HS-5 (cell line): ENCODE measurements at regions not wholly inside any gene's neighbourhood (a gene's known extent, or its start where the extent isn't known, plus 50 kb on each side); places are given as distances from the start of the nearest gene placed in this dataset.

Experiments
- DNase-seq: peaks from one replicate; pipeline ENCODE4 v3.0.0-alpha.2; 2012; ENCODE audit warnings: low read depth

- no peak for DNase-seq
Observed at GRCh38 chr2:128726236-128726635, 407.6 kb upstream of the HS6ST1 start.

DNA sequence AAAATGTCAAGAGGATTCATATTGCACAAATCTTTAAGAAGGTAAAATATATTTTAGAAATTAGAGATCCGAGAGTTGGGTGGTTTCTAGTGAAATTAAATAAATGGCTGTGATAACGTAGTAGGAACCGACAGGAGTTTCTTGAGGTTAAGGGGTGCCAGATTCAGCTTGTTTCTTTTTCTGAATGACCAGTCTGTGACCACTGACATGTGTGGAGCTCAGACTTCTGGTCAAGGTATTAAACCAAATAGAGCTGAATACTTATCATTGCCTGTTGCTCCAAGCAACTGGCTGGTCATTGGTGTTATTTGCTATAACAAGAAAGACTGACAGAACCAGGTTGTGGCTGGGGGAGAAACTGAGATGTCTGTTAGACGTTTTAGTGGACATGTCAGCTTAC, 408.2 kb upstream of the HS6ST1 start:
- no peak for DNase-seq

DNA sequence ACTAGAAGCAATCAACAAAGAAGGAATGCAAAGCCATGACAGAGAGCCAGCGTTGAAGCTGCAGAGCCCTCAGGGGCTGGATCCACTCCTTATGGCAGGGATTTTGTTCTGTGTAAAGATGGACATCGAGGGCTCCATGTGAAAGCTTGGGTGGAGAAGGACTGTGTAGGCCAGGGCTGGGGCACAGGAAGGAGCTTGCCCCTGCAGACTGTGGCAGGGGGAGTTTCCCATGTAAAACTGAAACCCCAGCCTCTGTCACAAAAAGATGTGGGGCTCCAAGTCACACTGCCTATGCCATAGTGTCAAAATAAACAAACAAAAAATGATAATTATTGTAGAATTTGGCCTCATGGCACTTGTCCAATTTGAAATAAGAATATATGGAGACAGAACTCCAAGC, 408.7 kb upstream of the HS6ST1 start:
- no peak for DNase-seq

DNA sequence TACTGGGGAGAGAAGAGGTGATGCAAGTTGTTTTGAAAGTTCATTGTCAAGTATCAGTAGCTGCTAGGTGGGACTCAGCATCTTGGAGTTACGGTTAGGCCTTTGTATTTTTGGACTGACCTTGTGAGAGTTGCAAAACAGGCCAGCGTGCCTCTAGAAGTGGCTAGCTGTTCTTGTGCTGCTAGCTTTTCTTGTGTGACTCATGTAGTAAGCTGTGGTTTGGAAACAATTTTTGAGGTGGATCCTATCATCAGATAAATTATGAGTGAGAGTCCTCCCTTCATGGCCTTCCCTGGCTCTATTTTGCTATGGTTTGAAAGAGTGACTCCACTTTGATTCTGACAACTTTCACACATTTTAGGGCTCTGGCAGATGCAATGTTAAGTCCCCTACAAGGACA, 409.2 kb upstream of the HS6ST1 start:
- peak; percentile 19 for DNase-seq

DNA sequence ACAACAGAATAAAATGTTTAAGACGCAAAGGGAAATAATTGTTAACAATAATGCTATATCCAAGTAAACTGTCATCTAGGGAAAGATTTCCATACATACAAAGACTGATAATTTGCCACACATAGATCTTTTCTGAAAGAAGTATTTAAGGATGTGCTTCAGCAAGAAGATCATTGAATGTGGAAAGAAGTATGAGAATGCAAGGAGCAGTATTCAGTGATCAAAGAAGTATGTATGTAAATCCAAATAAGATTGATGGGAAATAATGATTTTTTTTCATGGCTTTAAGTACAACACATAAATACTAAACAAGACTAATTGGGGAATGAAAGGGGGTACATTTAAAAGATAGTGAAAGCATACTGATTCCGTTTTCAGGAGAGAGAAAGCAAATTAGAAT, 410.4 kb upstream of the HS6ST1 start:
- DNase-seq: no peak

GRCh38 chr2:128731994-128732650, 413.5 kb upstream of the HS6ST1 start:
- no peak for DNase-seq

DNA sequence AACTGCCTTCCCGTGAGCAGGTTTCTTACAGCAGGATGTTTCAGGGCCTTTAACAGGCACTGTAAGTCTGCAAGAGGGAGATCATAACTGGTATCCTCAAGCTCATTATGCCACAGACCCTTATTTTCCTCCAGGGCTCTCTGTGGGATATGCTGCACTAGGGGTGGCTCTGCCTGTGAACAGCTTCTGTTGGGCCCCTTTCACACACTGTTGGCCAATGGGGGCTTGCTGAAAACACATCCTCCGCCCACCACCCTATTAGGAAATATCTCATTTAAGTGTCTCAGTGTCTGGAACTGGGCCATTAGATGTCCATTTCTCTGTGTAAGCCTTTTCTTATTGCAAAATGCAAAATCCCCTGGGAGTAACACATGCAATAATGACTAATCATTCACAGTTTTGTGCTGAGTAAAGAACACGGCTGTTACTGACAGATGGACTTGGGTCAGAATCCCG, 414.3 kb upstream of the HS6ST1 start:
- peak; percentile 34 for DNase-seq

DNA sequence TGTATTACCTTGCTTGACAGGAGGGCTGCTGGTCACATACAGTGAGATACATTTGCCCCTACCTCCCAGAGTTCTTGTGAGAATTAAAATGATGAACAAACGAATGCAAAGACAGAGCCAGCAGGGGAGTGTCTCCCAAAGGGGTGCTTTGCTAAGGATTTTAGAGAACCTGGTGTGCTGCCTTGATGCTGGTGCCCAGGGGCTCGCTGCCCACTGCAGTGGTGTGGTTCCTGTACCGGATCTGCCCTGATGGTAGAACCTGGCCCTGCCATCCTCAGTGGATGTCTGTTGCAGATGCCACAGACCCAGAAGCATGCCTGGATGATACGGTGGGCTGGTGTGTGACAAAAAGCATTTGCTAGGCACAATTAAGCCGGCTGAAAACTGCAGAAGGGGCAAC, 414.8 kb upstream of the HS6ST1 start:
- no peak for DNase-seq

DNA sequence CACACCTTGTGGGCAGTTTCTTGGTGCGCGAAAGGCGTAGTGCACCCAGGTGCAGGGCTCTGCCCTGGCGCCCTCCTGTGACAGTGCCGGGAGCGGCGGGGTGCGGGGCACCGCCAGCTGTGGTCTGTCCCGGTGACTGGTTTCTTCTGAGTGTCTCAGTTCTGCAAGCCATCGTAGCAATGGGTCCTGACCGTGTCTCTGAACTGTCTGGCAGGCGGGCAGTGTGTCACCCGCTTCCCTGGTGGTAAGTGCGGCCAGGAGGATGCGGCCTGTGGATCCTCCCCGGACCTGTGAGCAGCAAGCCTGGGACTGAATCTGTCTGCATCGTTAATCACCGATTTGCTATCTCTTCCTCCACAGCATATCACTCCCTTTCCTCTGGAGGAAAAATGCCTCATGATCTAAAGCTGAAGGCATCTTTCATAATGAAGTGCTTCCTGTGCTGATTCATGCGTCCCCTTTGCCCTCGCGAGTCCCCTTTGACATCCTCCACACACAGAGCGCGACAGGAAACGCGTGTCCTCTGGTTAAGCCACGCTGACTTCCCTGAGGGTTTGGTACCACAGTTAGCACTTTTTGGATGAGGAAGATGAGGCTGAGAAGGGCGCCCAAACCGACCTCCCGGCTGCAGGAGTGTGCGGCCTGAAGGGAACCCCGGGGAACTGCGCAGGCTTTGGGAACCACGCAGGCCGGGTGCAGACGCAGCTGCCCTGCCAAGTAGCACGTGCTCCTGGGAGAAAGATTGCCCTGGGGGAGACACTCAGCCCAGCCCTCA, 416.0 kb upstream of the HS6ST1 start:
- DNase-seq: no peak

DNA sequence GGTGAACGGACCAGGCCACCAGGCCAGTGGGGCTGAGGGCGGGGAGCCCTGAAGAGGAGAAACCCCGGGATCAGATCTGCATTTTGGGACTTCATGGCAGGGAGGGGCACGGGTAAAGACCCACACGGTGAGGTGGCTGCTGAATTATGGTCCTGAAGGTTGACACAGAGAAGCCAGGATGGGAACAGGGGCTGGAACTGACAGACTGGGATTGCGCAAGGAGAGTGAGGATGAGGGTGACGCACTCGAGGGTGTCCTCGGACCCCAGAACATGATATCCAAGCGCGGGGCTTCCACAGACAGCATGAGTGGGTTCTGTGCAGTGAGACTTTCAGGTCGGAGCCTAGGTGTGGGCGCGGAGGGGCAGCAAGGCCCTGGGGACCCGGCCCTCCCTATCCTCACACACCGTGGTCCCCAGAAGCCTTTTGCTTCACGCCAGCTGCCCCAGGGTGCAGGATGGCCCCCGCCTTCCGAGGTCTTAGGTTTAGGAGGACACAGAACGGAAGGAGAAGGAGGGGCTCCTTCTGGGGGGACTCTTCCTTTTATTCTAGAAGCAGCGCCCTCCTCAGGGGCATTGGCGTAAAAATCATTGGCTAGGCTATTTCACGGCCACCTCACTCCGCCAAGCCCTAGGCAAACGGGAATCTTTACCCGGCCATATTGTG, 416.8 kb upstream of the HS6ST1 start:
- no peak for DNase-seq

DNA sequence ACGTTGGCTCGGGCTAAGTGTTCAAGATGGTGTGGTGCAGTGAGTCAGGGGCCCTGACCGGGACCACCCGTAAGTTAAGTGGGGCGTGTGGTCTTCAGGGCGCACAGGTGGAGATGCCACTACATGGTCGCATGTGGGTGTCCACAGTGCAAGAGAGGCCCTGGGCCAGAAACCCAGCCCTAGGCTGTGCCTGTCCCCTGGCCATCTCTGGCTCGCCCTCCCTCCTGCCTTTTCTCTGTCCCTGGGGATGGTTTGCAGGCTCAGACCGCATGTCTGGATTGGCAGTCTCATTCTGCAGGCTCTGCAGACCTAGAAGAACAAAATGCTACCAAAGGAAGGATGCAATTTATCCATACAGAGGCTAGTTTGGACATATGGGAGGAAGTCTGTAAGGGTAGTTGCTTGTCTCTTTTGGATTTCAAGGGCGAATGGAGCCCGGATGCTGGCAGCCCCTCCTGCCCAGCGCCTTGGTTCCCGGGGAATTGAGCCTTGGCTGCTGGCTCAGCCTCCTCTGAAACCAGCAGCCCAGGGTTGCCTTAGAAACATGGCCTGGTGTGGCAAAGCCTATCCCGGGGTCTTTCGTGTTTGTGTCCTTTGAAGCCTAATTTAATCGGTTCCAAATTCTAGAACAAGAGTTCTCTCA, 417.5 kb upstream of the HS6ST1 start:
- no peak for DNase-seq

DNA sequence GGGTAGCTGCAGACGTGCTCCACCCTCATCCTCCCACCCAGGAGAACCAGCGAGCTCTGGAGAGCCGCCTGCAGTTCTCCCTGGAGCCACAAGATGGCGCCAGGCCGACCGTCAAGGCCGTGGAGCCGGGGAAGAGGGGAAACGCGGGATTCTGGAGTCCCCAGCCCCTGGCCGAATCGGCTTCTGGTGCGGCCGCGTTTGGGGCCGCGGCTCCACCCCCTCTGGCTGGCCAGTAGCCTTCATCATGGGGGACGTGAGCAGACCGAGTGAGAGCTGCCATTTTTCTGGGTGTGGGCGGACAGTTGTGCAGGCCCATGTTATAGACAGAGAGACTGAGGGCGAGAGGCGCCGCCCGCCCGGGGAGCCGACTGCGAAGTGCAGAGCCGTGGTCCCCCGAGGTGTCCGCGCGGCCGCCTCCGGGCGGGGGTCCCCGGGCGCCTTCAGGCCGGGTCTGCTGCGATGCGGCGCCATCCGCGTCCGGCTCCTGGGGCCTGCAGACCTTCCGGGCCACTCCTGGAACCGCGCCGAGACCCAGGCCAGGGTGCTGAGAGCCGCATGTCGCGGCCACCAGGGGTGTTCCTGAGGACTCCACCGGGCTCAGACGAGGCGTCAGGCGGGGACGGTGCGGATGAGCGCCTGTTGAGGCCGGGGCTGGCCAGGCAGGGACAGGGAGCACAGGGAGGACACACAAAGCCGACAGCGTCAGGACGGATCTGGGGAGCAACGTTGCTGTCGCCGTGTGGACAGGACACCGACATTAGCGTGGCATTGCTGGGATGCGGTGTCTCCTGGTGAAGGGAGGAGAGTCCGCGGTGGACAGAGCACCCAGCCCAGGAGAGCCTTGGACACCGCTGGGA, 418.2 kb upstream of the HS6ST1 start:
- no peak for DNase-seq

- DNase-seq: no peak
Observed at GRCh38 chr2:128737546-128737826, 418.8 kb upstream of the HS6ST1 start.

GRCh38 chr2:128738446-128739110, 419.9 kb upstream of the HS6ST1 start:
- DNase-seq: no peak

GRCh38 chr2:128742467-128742866, 423.8 kb upstream of the HS6ST1 start:
- DNase-seq: no peak

DNA sequence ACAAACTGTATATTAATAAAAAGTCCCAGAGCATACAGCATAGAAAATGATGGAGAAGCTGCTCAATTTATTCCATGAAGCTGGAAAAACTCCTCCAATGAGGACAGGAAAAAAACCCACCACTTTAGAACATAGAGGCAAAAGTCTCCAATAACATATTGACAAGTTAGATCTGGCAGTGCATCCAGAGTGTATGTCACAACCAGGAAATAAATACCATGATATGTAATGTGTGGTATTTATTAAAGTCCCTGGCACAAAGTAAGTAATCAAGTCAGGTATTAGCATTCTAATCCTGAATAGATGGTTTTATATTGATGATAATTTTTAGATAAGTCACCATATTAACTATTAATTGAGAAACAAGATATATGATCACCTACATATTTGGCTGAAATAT, 427.3 kb upstream of the HS6ST1 start:
- DNase-seq: no peak

GRCh38 chr2:128746356-128746755, 427.7 kb upstream of the HS6ST1 start:
- DNase-seq: no peak

DNA sequence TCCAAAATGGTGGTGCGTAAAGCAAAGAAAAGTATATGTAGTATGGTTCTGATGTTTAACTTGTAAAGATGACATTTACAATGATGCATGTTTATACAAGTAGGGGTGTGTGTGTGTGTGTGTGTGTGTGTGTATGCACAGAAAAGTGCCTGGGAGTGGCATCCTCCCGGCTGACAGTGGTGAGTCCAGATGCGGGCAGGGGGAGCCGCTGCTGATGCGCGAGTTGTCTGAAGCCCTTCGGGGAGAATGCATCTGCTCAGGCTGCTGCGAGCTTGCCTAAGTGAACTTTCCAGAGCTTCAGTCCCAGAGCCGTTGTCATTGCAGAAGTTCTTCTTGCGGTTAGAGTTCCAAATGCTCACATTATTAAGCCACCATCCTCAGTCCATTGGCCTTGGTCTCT, 429.7 kb upstream of the HS6ST1 start:
- no peak for DNase-seq

- no peak for DNase-seq
Observed at GRCh38 chr2:128748835-128749605, 430.4 kb upstream of the HS6ST1 start.

DNA sequence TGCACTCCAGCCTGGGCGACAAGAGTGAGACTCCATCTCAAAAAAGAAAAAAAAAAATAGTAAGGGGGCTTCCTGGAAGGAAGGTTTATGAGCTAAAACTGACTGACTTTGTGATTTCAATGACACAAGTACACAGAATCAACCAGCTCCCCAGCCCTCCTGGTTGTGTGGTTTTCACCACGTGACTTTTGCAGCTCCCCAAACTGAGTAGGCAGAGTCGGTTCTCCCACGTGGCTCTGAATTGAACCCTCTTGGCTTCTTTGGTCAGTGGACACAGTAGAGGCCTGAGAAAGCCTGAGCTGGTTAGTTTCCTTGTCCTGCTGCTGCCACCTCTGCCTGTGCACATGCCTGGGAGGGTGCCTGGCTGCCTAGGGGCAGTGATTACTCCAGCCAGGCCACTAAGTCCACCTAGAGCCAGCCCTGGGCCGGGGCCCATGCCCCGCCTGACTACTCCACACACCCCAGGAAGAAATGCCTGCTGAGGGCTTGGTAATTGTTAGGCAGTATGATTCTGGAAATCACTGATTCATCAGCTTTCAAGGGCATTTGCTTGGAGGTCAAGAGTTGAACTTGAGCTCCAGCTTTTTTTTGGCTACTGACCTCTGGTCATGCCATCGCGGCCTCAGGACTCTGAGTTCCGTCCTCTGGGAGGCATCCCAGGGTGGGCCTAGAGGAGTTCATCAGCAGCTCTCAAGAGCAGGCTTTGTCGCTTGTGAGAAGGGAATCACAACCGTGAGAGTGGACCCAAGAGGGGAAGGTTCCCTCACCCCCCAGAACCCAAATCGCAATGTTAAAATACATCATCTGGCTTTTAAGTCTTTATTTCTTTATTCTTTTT, 431.9 kb upstream of the HS6ST1 start:
- no peak for DNase-seq
